Astrocyte of the cerebellum (primary cell): ENCODE measurements at regions not wholly inside any gene's neighbourhood (a gene's known extent, or its start where the extent isn't known, plus 50 kb on each side); places are given as distances from the start of the nearest gene placed in this dataset.

Experiments
- DNase-seq: peaks from one replicate; pipeline ENCODE4 v3.0.0-alpha.2; 2011; ENCODE audit warnings: low read depth
- H3K4me3 ChIP-seq: 2 replicates; pipeline ENCODE4 v1.5.1; 2011; ENCODE audit warnings: mild to moderate bottlenecking, low read depth, low read length, moderate library complexity
- CTCF ChIP-seq: IDR thresholded peaks from 2 replicates; pipeline ENCODE4 v1.5.1; 2012; ENCODE audit warnings: low read length, low read depth, moderate library complexity, mild to moderate bottlenecking; ENCODE audit errors: missing control alignments
- in situ Hi-C: cut with HindIII; loops from 2 replicates; pipeline ENCODE4 v1.10.0; 2017; ENCODE audit warnings: low sequenced_read_pairs

- no peak overlapping the region for H3K4me3 ChIP-seq
- DNase-seq = no peak
- no peak for TF ChIP-seq CTCF
- in situ Hi-C loops = no loop called here
These were observed 504.5 kb downstream of the XPNPEP1 start for GRCh38 chr10:109418795-109419194.

GRCh38 chr10:109417803-109418202 is 505.5 kb downstream of the XPNPEP1 start:
- in situ Hi-C loops = no loop called here
- no peak overlapping the region for H3K4me3 ChIP-seq
- no peak for TF ChIP-seq CTCF
- no peak for DNase-seq

- in situ Hi-C loops = no loop called here
- DNase-seq = no peak
- H3K4me3 ChIP-seq = no peak overlapping the region
These were observed 511.0 kb downstream of the XPNPEP1 start for GRCh38 chr10:109412353-109412752.

GRCh38 chr10:109411917-109412316 is 511.4 kb downstream of the XPNPEP1 start:
- DNase-seq = no peak

More at GRCh38 chr10:109412353-109412752, 511.0 kb downstream of the XPNPEP1 start:
- no peak for TF ChIP-seq CTCF

GRCh38 chr10:109405338-109405737 is 518.0 kb downstream of the XPNPEP1 start:
- TF ChIP-seq CTCF = no peak
- H3K4me3 ChIP-seq = no peak overlapping the region
- no peak for DNase-seq
- in situ Hi-C loops = no loop called here

More at GRCh38 chr10:109411917-109412316, 511.4 kb downstream of the XPNPEP1 start:
- in situ Hi-C loops = no loop called here
- no peak overlapping the region for H3K4me3 ChIP-seq
- TF ChIP-seq CTCF = no peak

- H3K4me3 ChIP-seq = no peak overlapping the region
- DNase-seq = no peak
- in situ Hi-C loops = no loop called here
- TF ChIP-seq CTCF = no peak
These were observed 519.8 kb downstream of the XPNPEP1 start for GRCh38 chr10:109403551-109403950.

- no peak overlapping the region for H3K4me3 ChIP-seq
- TF ChIP-seq CTCF = no peak
- no peak for DNase-seq
- in situ Hi-C loops = no loop called here
These were observed 529.9 kb downstream of the XPNPEP1 start for GRCh38 chr10:109393425-109393824.
